PC-9 (cell line): ENCODE measurements at regions not wholly inside any gene's neighbourhood (a gene's known extent, or its start where the extent isn't known, plus 50 kb on each side); places are given as distances from the start of the nearest gene placed in this dataset.

ENCODE experiments used
- EZH2 ChIP-seq: fragments of 200-600 bp; sonication (generic); IDR thresholded peaks from 2 replicates; pipeline ENCODE4 v1.8.0; 2017; ENCODE audit warnings: antibody characterized with exemption, low read depth
- TF ChIP-seq, protein P1 (sequence below): fragments of 200-600 bp; sonication (generic); conservative IDR thresholded peaks from 2 replicates; pipeline ENCODE4 v1.6.1; 2017; ENCODE audit warnings: mixed run types, antibody characterized with exemption, mild to moderate bottlenecking, moderate library complexity

DNA sequence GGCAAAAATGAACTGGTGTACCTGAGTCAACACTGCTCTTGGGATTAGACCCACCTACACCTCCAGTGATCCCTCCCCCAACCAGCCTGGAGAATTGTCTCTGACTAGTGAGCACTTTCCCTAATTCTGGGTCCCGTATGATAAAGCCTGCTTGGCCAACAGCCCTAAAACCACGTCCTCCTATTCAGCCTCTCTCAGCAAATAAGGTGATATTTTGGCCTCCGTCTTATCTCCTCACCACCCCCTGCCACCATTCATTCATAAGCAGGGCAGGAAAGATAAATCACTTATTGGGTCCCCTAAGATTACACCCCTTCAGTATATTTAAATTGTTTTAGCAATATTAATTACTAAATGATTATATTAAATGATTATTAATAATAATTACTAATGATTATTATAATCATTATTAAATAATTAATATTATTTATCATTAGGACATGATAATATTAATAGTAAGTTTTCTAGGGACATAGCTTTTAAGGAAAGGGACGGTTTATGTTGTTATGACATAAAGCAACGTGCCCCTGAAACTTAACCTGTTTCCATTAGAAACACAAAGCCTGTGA lies 108.0 kb downstream of the DUSP10 start:
- TF ChIP-seq, protein P1, sequence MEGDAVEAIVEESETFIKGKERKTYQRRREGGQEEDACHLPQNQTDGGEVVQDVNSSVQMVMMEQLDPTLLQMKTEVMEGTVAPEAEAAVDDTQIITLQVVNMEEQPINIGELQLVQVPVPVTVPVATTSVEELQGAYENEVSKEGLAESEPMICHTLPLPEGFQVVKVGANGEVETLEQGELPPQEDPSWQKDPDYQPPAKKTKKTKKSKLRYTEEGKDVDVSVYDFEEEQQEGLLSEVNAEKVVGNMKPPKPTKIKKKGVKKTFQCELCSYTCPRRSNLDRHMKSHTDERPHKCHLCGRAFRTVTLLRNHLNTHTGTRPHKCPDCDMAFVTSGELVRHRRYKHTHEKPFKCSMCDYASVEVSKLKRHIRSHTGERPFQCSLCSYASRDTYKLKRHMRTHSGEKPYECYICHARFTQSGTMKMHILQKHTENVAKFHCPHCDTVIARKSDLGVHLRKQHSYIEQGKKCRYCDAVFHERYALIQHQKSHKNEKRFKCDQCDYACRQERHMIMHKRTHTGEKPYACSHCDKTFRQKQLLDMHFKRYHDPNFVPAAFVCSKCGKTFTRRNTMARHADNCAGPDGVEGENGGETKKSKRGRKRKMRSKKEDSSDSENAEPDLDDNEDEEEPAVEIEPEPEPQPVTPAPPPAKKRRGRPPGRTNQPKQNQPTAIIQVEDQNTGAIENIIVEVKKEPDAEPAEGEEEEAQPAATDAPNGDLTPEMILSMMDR, result no peak
- TF ChIP-seq EZH2, result no peak
